GM20000 (cell line): ENCODE measurements at regions not wholly inside any gene's neighbourhood (a gene's known extent, or its start where the extent isn't known, plus 50 kb on each side); places are given as distances from the start of the nearest gene placed in this dataset.
A peak's percentile ranks its signal among the peaks of the same experiment; 100 is the strongest.

Experiments
- DNase-seq: peaks from one replicate; pipeline ENCODE4 v3.0.0; 2012; ENCODE audit warnings: low spot score
- CTCF ChIP-seq: IDR thresholded peaks from 2 replicates; pipeline ENCODE4 v1.5.1; 2012; ENCODE audit warnings: mild to moderate bottlenecking, control low read depth; ENCODE audit errors: extremely low read depth, missing control alignments

GRCh38 chr5:61623401-61624069 lies 291.5 kb downstream of the ZSWIM6 start:
- no peak for TF ChIP-seq CTCF
- no peak for DNase-seq

- DNase-seq, result no peak
- TF ChIP-seq CTCF, result no peak
Measured at GRCh38 chr5:61624553-61625136, 292.6 kb downstream of the ZSWIM6 start.

GRCh38 chr5:61625137-61625561 lies 293.1 kb downstream of the ZSWIM6 start:
- DNase-seq, result no peak
- TF ChIP-seq CTCF, result no peak

- TF ChIP-seq CTCF, result no peak
- DNase-seq, result peak; percentile 38
Measured at GRCh38 chr5:61625681-61626621, 293.9 kb downstream of the ZSWIM6 start.

GRCh38 chr5:61626639-61627282 lies 294.7 kb downstream of the ZSWIM6 start:
- DNase-seq, result peak; percentile 30
- TF ChIP-seq CTCF, result no peak

GRCh38 chr5:61627531-61627930 lies 295.5 kb downstream of the ZSWIM6 start:
- TF ChIP-seq CTCF, result no peak
- no peak for DNase-seq
